GM23338 (cell line): ENCODE measurements at regions not wholly inside any gene's neighbourhood (a gene's known extent, or its start where the extent isn't known, plus 50 kb on each side); places are given as distances from the start of the nearest gene placed in this dataset.

Source experiments
- ATAC-seq: fragments of 200-7000 bp; cut with Tn5 transposase; 3 replicates; pipeline ENCODE4 v1.9.1; 2020
- DNase-seq: peaks from one replicate; pipeline ENCODE4 v3.0.0-alpha.2; 2015; ENCODE audit warnings: low spot score
- H2AFZ ChIP-seq: fragments of 200-600 bp; sonication (generic); 2 replicates; pipeline ENCODE4 v1.8.0; 2016; ENCODE audit warnings: antibody characterized with exemption, mild to moderate bottlenecking, moderate library complexity
- H3F3A ChIP-seq: fragments of 200-600 bp; sonication (generic); replicated peaks from 2 replicates; pipeline ENCODE4 v1.8.0; 2017; ENCODE audit warnings: antibody characterized with exemption, mixed run types, low read depth
- H3K27ac ChIP-seq: fragments of 200-600 bp; sonication (generic); 2 replicates; pipeline ENCODE4 v1.6.1; 2016; ENCODE audit warnings: low read depth
- H3K27me3 ChIP-seq: fragments of 200-600 bp; sonication (generic); 2 replicates; pipeline ENCODE4 v1.8.0; 2016; ENCODE audit warnings: mild to moderate bottlenecking, mixed run types, moderate library complexity; ENCODE audit not compliant: insufficient read depth
- H3K36me3 ChIP-seq: fragments of 200-600 bp; sonication (generic); 2 replicates; pipeline ENCODE4 v1.8.0; 2016; ENCODE audit warnings: mild to moderate bottlenecking; ENCODE audit not compliant: insufficient read depth
- H3K4me1 ChIP-seq: fragments of 200-600 bp; sonication (generic); 2 replicates; pipeline ENCODE4 v1.8.0; 2016; ENCODE audit warnings: mild to moderate bottlenecking, moderate library complexity; ENCODE audit not compliant: insufficient read depth
- H3K4me2 ChIP-seq: fragments of 200-600 bp; sonication (generic); 2 replicates; pipeline ENCODE4 v1.7.1; 2017; ENCODE audit warnings: mixed run types
- H3K4me3 ChIP-seq: fragments of 200-600 bp; sonication (generic); 2 replicates; pipeline ENCODE4 v1.6.1; 2016; ENCODE audit warnings: mixed run types
- H3K79me2 ChIP-seq: fragments of 200-600 bp; sonication (generic); replicated peaks from 2 replicates; pipeline ENCODE4 v1.8.0; 2017; ENCODE audit warnings: mild to moderate bottlenecking; ENCODE audit not compliant: insufficient read depth
- H3K9me2 ChIP-seq: fragments of 200-600 bp; sonication (generic); 2 replicates; pipeline ENCODE4 v1.8.0; 2017; ENCODE audit not compliant: insufficient read depth
- H4K20me1 ChIP-seq: fragments of 200-600 bp; sonication (generic); replicated peaks from 2 replicates; pipeline ENCODE4 v1.8.0; 2017; ENCODE audit warnings: mild to moderate bottlenecking; ENCODE audit not compliant: insufficient read depth
- H3K27ac Mint-ChIP-seq: 2 replicates; pipeline ENCODE4 v1.8.0; 2020; ENCODE audit warnings: inconsistent platforms, mild to moderate bottlenecking, moderate library complexity, mixed read lengths
- H3K27me3 Mint-ChIP-seq: 3 replicates; pipeline ENCODE4 v1.8.0; 2022; ENCODE audit warnings: low read depth, mild to moderate bottlenecking, moderate library complexity, mixed read lengths, inconsistent platforms; ENCODE audit not compliant: insufficient read depth, poor library complexity
- H3K36me3 Mint-ChIP-seq: 3 replicates; pipeline ENCODE4 v1.8.0; 2021; ENCODE audit warnings: low read depth, mild to moderate bottlenecking, inconsistent platforms, moderate library complexity, mixed read lengths
- H3K4me1 Mint-ChIP-seq: 3 replicates; pipeline ENCODE4 v1.8.0; 2020; ENCODE audit warnings: mild to moderate bottlenecking, inconsistent platforms, mixed read lengths
- H3K4me3 Mint-ChIP-seq: 3 replicates; pipeline ENCODE4 v1.8.0; 2021; ENCODE audit warnings: moderate library complexity, mild to moderate bottlenecking, inconsistent platforms, mixed read lengths
- H3K9me3 Mint-ChIP-seq: 3 replicates; pipeline ENCODE4 v1.8.0; 2020; ENCODE audit warnings: moderate library complexity, mild to moderate bottlenecking, inconsistent platforms, mixed read lengths
- ETS1 ChIP-seq: IDR thresholded peaks from 2 replicates; pipeline ENCODE4 v1.6.1; 2016; ENCODE audit warnings: antibody characterized with exemption
- ZNF114 ChIP-seq: fragments of 250-450 bp; sonication (Bioruptor Pico); IDR thresholded peaks from 2 replicates; pipeline ENCODE4 v1.5.0; 2020; ENCODE audit warnings: mild to moderate bottlenecking, moderate library complexity
- ZNF331 ChIP-seq: fragments of 250-450 bp; sonication (Bioruptor Pico); IDR thresholded peaks from 2 replicates; pipeline ENCODE4 v1.5.0; 2020; ENCODE audit warnings: low read depth, mild to moderate bottlenecking, moderate library complexity
- ZNF462 ChIP-seq: fragments of 250-450 bp; sonication (Bioruptor Pico); IDR thresholded peaks from 2 replicates; pipeline ENCODE4 v1.5.0; 2020; ENCODE audit warnings: mild to moderate bottlenecking, moderate library complexity

- Mint-ChIP-seq H3K9me3 (no peaks in the 10 kb centered on the region), H3K27me3 (no peaks in the 10 kb centered on the region), H3K27ac (no peak overlapping the region), H3K4me3 (no peak overlapping the region), H3K36me3 (no peaks in the 10 kb centered on the region), H3K4me1 (peaks cover 3% of the 10 kb centered on the region; the same call in 1 of the 3 replicates)
- Histone ChIP-seq H3K36me3 (no peaks in the 10 kb centered on the region), H4K20me1 (no peaks in the 10 kb centered on the region), H3K4me3 (no peak overlapping the region), H3K4me2 (no peak overlapping the region), H3K27me3 (no peaks in the 10 kb centered on the region), H3K9me2 (no peaks in the 10 kb centered on the region), H3K4me1 (no peaks in the 10 kb centered on the region), H3F3A (no peaks in the 10 kb centered on the region), H3K79me2 (no peaks in the 10 kb centered on the region), H3K27ac (no peak overlapping the region), H2AFZ (no peak overlapping the region)
- DNase-seq = no peak
- no peak for ATAC-seq
- TF ChIP-seq ZNF331 (CRISPR knock-in tag) (no peak), ZNF462 (CRISPR knock-in tag) (no peak), ETS1 (no peak), ZNF114 (CRISPR knock-in tag) (no peak)
Observed at GRCh38 chr13:110773480-110773879, 60.0 kb downstream of the ING1 start.

GRCh38 chr13:110774051-110774450, 60.6 kb downstream of the ING1 start:
- Histone ChIP-seq H3K27me3 (no peaks in the 10 kb centered on the region), H3K27ac (no peak overlapping the region), H3K4me2 (no peak overlapping the region), H3K4me1 (no peaks in the 10 kb centered on the region), H3K4me3 (no peak overlapping the region), H3K36me3 (no peaks in the 10 kb centered on the region), H3K79me2 (no peaks in the 10 kb centered on the region), H3F3A (no peaks in the 10 kb centered on the region), H4K20me1 (no peaks in the 10 kb centered on the region), H2AFZ (no peak overlapping the region), H3K9me2 (no peaks in the 10 kb centered on the region)
- Mint-ChIP-seq H3K4me1 (peaks cover 3% of the 10 kb centered on the region; the same call in 1 of the 3 replicates), H3K27ac (no peak overlapping the region), H3K4me3 (no peak overlapping the region), H3K36me3 (no peaks in the 10 kb centered on the region), H3K9me3 (no peaks in the 10 kb centered on the region), H3K27me3 (no peaks in the 10 kb centered on the region)
- DNase-seq (no peak), ATAC-seq (no peak)
- no peak for TF ChIP-seq ZNF462 (CRISPR knock-in tag)
